ENCODE measurements at regions not wholly inside any gene's neighbourhood (a gene's known extent, or its start where the extent isn't known, plus 50 kb on each side); places are given as distances from the start of the nearest gene placed in this dataset.

GRCh38 chr2:220346919-220347318, 719.5 kb downstream of the SLC4A3 start:
- Histone ChIP-seq H3K9me3 (ENCODE audit: control insufficient read depth in 4 of 4, insufficient read depth in 3 of 4, low read length in 3 of 4) (no peaks in the 10 kb centered on the region), H3K27ac (ENCODE audit: low read depth in 1 of 2, low read length in 1 of 2) (no peak overlapping the region), H3K4me3 (no peak overlapping the region), H3K9ac (ENCODE audit: insufficient read depth in 1 of 2, low read length in 2 of 2) (no peak overlapping the region), H3K36me3 (ENCODE audit: control insufficient read depth in 4 of 4, insufficient read depth in 4 of 4, low read length in 4 of 4) (no peaks in the 10 kb centered on the region), H3K27me3 (ENCODE audit: control insufficient read depth in 3 of 3, insufficient read depth in 3 of 3, low read length in 2 of 3) (no peaks in the 10 kb centered on the region), H3K4me1 (ENCODE audit: control insufficient read depth in 5 of 5, insufficient read depth in 5 of 5, low read length in 5 of 5) (no peaks in the 10 kb centered on the region)
- 59 to 78% methylated on average over 1 of the region's 1 CpG for WGBS, 2 donors
- TF ChIP-seq CTCF (IDR thresholded peaks at IDR 0.05; ENCODE audit: control extremely low read depth, extremely low read depth) = no peak
- DNase-seq = no peak
- ATAC-seq (ENCODE audit: insufficient read depth, low FRiP score) = no peak

GRCh38 chr2:220347626-220348025, 720.2 kb downstream of the SLC4A3 start:
- no peak for TF ChIP-seq CTCF (IDR thresholded peaks at IDR 0.05; ENCODE audit: control extremely low read depth, extremely low read depth)
- ATAC-seq (ENCODE audit: insufficient read depth, low FRiP score) (no peak), DNase-seq (peak in 1 of 3 donors; percentile 8)
- no peaks in the 10 kb centered on the region for H3K27me3 ChIP-seq (ENCODE audit: control insufficient read depth in 3 of 3, insufficient read depth in 3 of 3, low read length in 2 of 3)
- H3K36me3 ChIP-seq (ENCODE audit: control insufficient read depth in 4 of 4, insufficient read depth in 4 of 4, low read length in 4 of 4) = no peaks in the 10 kb centered on the region
- no peak overlapping the region for H3K27ac ChIP-seq (ENCODE audit: low read depth in 1 of 2, low read length in 1 of 2)
- H3K4me3 ChIP-seq = no peak overlapping the region
- H3K9ac ChIP-seq (ENCODE audit: insufficient read depth in 1 of 2, low read length in 2 of 2) = no peak overlapping the region
- H3K9me3 ChIP-seq (ENCODE audit: control insufficient read depth in 4 of 4, insufficient read depth in 3 of 4, low read length in 3 of 4) = no peaks in the 10 kb centered on the region
- WGBS, 2 donors = 78 to 79% methylated on average over 2 of the region's 2 CpGs
- no peaks in the 10 kb centered on the region for H3K4me1 ChIP-seq (ENCODE audit: control insufficient read depth in 5 of 5, insufficient read depth in 5 of 5, low read length in 5 of 5)

GRCh38 chr2:220348206-220348605, 720.8 kb downstream of the SLC4A3 start:
- Histone ChIP-seq H3K4me3 (no peak overlapping the region), H3K27me3 (ENCODE audit: control insufficient read depth in 3 of 3, insufficient read depth in 3 of 3, low read length in 2 of 3) (no peaks in the 10 kb centered on the region), H3K36me3 (ENCODE audit: control insufficient read depth in 4 of 4, insufficient read depth in 4 of 4, low read length in 4 of 4) (no peaks in the 10 kb centered on the region), H3K27ac (ENCODE audit: low read depth in 1 of 2, low read length in 1 of 2) (no peak overlapping the region), H3K4me1 (ENCODE audit: control insufficient read depth in 5 of 5, insufficient read depth in 5 of 5, low read length in 5 of 5) (no peaks in the 10 kb centered on the region), H3K9ac (ENCODE audit: insufficient read depth in 1 of 2, low read length in 2 of 2) (no peak overlapping the region), H3K9me3 (ENCODE audit: control insufficient read depth in 4 of 4, insufficient read depth in 3 of 4, low read length in 3 of 4) (no peaks in the 10 kb centered on the region)
- ATAC-seq (ENCODE audit: insufficient read depth, low FRiP score) (no peak), DNase-seq (no peak)
- TF ChIP-seq CTCF (IDR thresholded peaks at IDR 0.05; ENCODE audit: control extremely low read depth, extremely low read depth) = no peak
- 91 to 94% methylated on average over 2 of the region's 2 CpGs for WGBS, 2 donors

GRCh38 chr2:220353897-220354296, 726.5 kb downstream of the SLC4A3 start:
- H3K27ac ChIP-seq (ENCODE audit: low read depth in 1 of 2, low read length in 1 of 2) = no peak overlapping the region
- H3K4me3 ChIP-seq = no peak overlapping the region
- H3K9ac ChIP-seq (ENCODE audit: insufficient read depth in 1 of 2, low read length in 2 of 2) = no peak overlapping the region
- H3K27me3 ChIP-seq (ENCODE audit: control insufficient read depth in 3 of 3, insufficient read depth in 3 of 3, low read length in 2 of 3) = no peaks in the 10 kb centered on the region
- no peaks in the 10 kb centered on the region for H3K9me3 ChIP-seq (ENCODE audit: control insufficient read depth in 4 of 4, insufficient read depth in 3 of 4, low read length in 3 of 4)
- H3K4me1 ChIP-seq (ENCODE audit: control insufficient read depth in 5 of 5, insufficient read depth in 5 of 5, low read length in 5 of 5) = no peaks in the 10 kb centered on the region
- H3K36me3 ChIP-seq (ENCODE audit: control insufficient read depth in 4 of 4, insufficient read depth in 4 of 4, low read length in 4 of 4) = no peaks in the 10 kb centered on the region
- no peak for DNase-seq
- TF ChIP-seq CTCF (IDR thresholded peaks at IDR 0.05; ENCODE audit: control extremely low read depth, extremely low read depth) = no peak
- no peak for ATAC-seq (ENCODE audit: insufficient read depth, low FRiP score)

All from lung (tissue), 11 donors.